PC-3 (cell line): ENCODE measurements at regions not wholly inside any gene's neighbourhood (a gene's known extent, or its start where the extent isn't known, plus 50 kb on each side); places are given as distances from the start of the nearest gene placed in this dataset.

ENCODE experiments used
- CTCF ChIP-seq: fragments of 300-600 bp; sonication (generic); conservative IDR thresholded peaks from 2 replicates; pipeline ENCODE4 v1.5.1; 2017; ENCODE audit warnings: antibody characterized with exemption, low read depth, mild to moderate bottlenecking, low read length
- EZH2 ChIP-seq: fragments of 300-600 bp; sonication (generic); IDR thresholded peaks from one replicate; pipeline ENCODE4 v1.6.1; 2017; ENCODE audit warnings: antibody characterized with exemption, mild to moderate bottlenecking, low read length; ENCODE audit not compliant: unreplicated experiment
- EZH2phosphoT487 ChIP-seq: fragments of 300-600 bp; sonication (generic); IDR thresholded peaks from 2 replicates; pipeline ENCODE4 v1.6.1; 2018; ENCODE audit warnings: mild to moderate bottlenecking, antibody characterized with exemption, low read length, borderline replicate concordance

GRCh38 chr11:121873766-121874165 is 242.2 kb downstream of the BLID start:
- TF ChIP-seq CTCF (no peak), EZH2 (no peak), EZH2phosphoT487 (no peak)
